Esophagus muscularis mucosa (tissue), 4 donors: ENCODE measurements at regions not wholly inside any gene's neighbourhood (a gene's known extent, or its start where the extent isn't known, plus 50 kb on each side); places are given as distances from the start of the nearest gene placed in this dataset.

Source experiments
- CTCF ChIP-seq, 3 experiments: fragments of 200-600 bp in 2 of 3; fragments of 450-650 bp in 1 of 3; sonication (generic) in 2 of 3; IDR thresholded peaks; one replicate each; pipeline ENCODE4 v1.5.1; 2017 to 2019; ENCODE audit warnings: antibody characterized with exemption in 3 of 3, mild to moderate bottlenecking in 2 of 3, moderate library complexity in 1 of 3
- EP300 ChIP-seq: sonication (generic); formaldehyde crosslinking; IDR thresholded peaks from one replicate; pipeline ENCODE4 v1.6.1; 2017; ENCODE audit warnings: antibody characterized with exemption
- POLR2A ChIP-seq: fragments of 450-650 bp; IDR thresholded peaks from one replicate; pipeline ENCODE4 v1.6.1; 2017; ENCODE audit warnings: antibody characterized with exemption, moderate library complexity, mild to moderate bottlenecking, low read depth
- POLR2AphosphoS5 ChIP-seq, 2 donors: sonication (generic); formaldehyde crosslinking; IDR thresholded peaks; one replicate each; pipeline ENCODE4 v1.6.1; 2017; ENCODE audit warnings: antibody characterized with exemption in 2 of 2

- TF ChIP-seq CTCF (IDR thresholded peaks at IDR 0.05) (no peak), EP300 (no peak), POLR2A (no peak), POLR2AphosphoS5 (IDR thresholded peaks at IDR 0.05) (no peak)
Measured at GRCh38 chr10:3340127-3340730, 167.6 kb upstream of the PITRM1 start.
